ENCODE measurements at regions not wholly inside any gene's neighbourhood (a gene's known extent, or its start where the extent isn't known, plus 50 kb on each side); places are given as distances from the start of the nearest gene placed in this dataset.

- H3K4me3 ChIP-seq (ENCODE audit: low read depth, low read length): no peak overlapping the region
- no peak for DNase-seq (ENCODE audit: low read depth)
These were observed 229.3 kb upstream of the MEOX2 start for GRCh38 chr7:15915686-15916293.

- DNase-seq (ENCODE audit: low read depth): no peak
These were observed 228.1 kb upstream of the MEOX2 start for GRCh38 chr7:15914611-15915010.

GRCh38 chr7:15906436-15906835 lies 220.0 kb upstream of the MEOX2 start:
- no peak for DNase-seq (ENCODE audit: low read depth)
- H3K4me3 ChIP-seq (ENCODE audit: low read depth, low read length): no peak overlapping the region

More at GRCh38 chr7:15914611-15915010, 228.1 kb upstream of the MEOX2 start:
- no peak overlapping the region for H3K4me3 ChIP-seq (ENCODE audit: low read depth, low read length)

GRCh38 chr7:15905251-15906040 lies 219.0 kb upstream of the MEOX2 start:
- no peak overlapping the region for H3K4me3 ChIP-seq (ENCODE audit: low read depth, low read length)
- no peak for DNase-seq (ENCODE audit: low read depth)

GRCh38 chr7:15891151-15891881 lies 204.8 kb upstream of the MEOX2 start:
- H3K4me3 ChIP-seq (ENCODE audit: low read depth, low read length): no peak overlapping the region
- no peak for DNase-seq (ENCODE audit: low read depth)

- DNase-seq (ENCODE audit: low read depth): no peak
- H3K4me3 ChIP-seq (ENCODE audit: low read depth, low read length): no peak overlapping the region
These were observed 203.0 kb upstream of the MEOX2 start for GRCh38 chr7:15889507-15889906.

GRCh38 chr7:15888090-15888489 lies 201.6 kb upstream of the MEOX2 start:
- DNase-seq (ENCODE audit: low read depth): no peak
- H3K4me3 ChIP-seq (ENCODE audit: low read depth, low read length): no peak overlapping the region

- no peak overlapping the region for H3K4me3 ChIP-seq (ENCODE audit: low read depth, low read length)
- no peak for DNase-seq (ENCODE audit: low read depth)
These were observed 200.1 kb upstream of the MEOX2 start for GRCh38 chr7:15886626-15887025.

GRCh38 chr7:15885678-15886077 lies 199.2 kb upstream of the MEOX2 start:
- H3K4me3 ChIP-seq (ENCODE audit: low read depth, low read length): no peak overlapping the region

GRCh38 chr7:15874774-15875173 lies 188.3 kb upstream of the MEOX2 start:
- no peak overlapping the region for H3K4me3 ChIP-seq (ENCODE audit: low read depth, low read length)
- no peak for DNase-seq (ENCODE audit: low read depth)

More at GRCh38 chr7:15885678-15886077, 199.2 kb upstream of the MEOX2 start:
- no peak for DNase-seq (ENCODE audit: low read depth)

GRCh38 chr7:15870347-15870746 lies 183.9 kb upstream of the MEOX2 start:
- no peak overlapping the region for H3K4me3 ChIP-seq (ENCODE audit: low read depth, low read length)
- no peak for DNase-seq (ENCODE audit: low read depth)

- no peak overlapping the region for H3K4me3 ChIP-seq (ENCODE audit: low read depth, low read length)
- no peak for DNase-seq (ENCODE audit: low read depth)
These were observed 181.0 kb upstream of the MEOX2 start for GRCh38 chr7:15867441-15867840.

GRCh38 chr7:15866753-15867152 lies 180.3 kb upstream of the MEOX2 start:
- H3K4me3 ChIP-seq (ENCODE audit: low read depth, low read length): no peak overlapping the region

GRCh38 chr7:15864626-15864991 lies 178.1 kb upstream of the MEOX2 start:
- no peak for DNase-seq (ENCODE audit: low read depth)
- H3K4me3 ChIP-seq (ENCODE audit: low read depth, low read length): no peak overlapping the region

More at GRCh38 chr7:15866753-15867152, 180.3 kb upstream of the MEOX2 start:
- DNase-seq (ENCODE audit: low read depth): no peak

GRCh38 chr7:15863951-15864625 lies 177.6 kb upstream of the MEOX2 start:
- H3K4me3 ChIP-seq (ENCODE audit: low read depth, low read length): no peak overlapping the region
- DNase-seq (ENCODE audit: low read depth): no peak

GRCh38 chr7:15862781-15863165 lies 176.3 kb upstream of the MEOX2 start:
- H3K4me3 ChIP-seq (ENCODE audit: low read depth, low read length): no peak overlapping the region
- no peak for DNase-seq (ENCODE audit: low read depth)

- DNase-seq (ENCODE audit: low read depth): no peak
- no peak overlapping the region for H3K4me3 ChIP-seq (ENCODE audit: low read depth, low read length)
These were observed 175.7 kb upstream of the MEOX2 start for GRCh38 chr7:15862016-15862780.

- no peak for DNase-seq (ENCODE audit: low read depth)
- H3K4me3 ChIP-seq (ENCODE audit: low read depth, low read length): no peak overlapping the region
These were observed 173.9 kb upstream of the MEOX2 start for GRCh38 chr7:15860264-15860949.

- DNase-seq (ENCODE audit: low read depth): no peak
- H3K4me3 ChIP-seq (ENCODE audit: low read depth, low read length): no peak overlapping the region
These were observed 170.5 kb upstream of the MEOX2 start for GRCh38 chr7:15857026-15857425.

All from skeletal muscle cell (primary cell).